Middle frontal gyrus (tissue), 1 donor: ENCODE measurements at regions not wholly inside any gene's neighbourhood (a gene's known extent, or its start where the extent isn't known, plus 50 kb on each side); places are given as distances from the start of the nearest gene placed in this dataset.
"Not testable (repeated sequence)": the region's sequence is repeated elsewhere in the genome, so short reads cannot be mapped to it uniquely, and the experiment has no call there.

Source experiments
- DNase-seq: peaks from one replicate; pipeline ENCODE4 v3.0.0-alpha.2; 2015; ENCODE audit warnings: low spot score; ENCODE audit errors: extremely low spot score

DNA sequence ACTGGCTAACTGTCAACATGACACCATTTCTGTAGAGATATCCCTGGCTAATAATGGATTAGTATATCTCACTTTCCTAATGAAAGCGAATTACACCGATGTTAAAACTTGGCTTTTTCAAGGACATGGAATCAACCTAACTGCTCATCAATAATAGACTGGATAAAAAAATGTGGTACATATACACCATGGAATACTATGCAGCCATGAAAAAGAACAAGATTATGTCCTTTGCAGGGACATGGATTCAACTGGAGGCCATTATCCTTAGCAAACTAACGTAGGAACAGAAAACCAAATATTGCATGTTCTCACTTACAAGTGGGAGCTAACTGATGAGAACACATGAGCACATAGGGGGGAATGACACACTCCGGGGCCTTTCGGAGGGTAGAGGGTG, 62.6 kb downstream of the ZIC1 start:
- no peak for DNase-seq

DNA sequence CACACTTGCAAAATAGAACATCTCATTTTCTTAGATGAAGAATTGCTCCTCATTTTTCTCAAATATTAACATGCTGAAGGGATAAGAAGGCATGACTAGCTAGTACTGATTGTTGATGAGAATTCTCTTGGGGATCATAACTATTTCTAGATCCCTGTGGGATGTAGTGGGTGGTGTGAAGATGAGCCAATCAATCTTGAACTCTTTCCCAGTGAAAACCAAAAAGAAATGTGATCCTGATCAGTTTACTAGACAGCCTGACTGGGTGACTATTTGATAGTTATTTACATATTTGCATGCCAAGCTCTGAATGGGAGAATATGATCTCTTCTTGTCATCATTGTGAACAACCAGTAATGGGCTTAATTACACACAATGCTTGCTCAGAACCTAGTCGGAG, 63.7 kb downstream of the ZIC1 start:
- DNase-seq = no peak

DNA sequence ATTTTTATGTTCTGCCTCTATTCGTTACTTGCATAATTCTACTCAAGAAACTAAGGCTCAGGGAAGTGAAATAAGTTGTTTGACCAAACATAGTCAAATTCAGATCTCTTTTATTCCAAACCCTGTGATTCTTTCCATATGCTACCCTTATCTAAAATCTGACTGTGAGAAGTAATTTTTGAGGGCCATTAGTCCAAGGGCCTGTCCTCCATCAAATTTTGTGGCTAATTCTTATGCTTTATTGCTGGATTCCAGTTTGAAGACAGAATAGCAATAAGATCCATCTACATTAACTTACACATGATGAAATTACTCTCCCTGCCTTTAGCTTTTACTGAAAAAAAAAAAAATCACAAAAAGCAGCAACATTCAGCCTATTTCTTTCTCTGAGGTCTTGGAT, 74.0 kb downstream of the ZIC1 start:
- no peak for DNase-seq

DNA sequence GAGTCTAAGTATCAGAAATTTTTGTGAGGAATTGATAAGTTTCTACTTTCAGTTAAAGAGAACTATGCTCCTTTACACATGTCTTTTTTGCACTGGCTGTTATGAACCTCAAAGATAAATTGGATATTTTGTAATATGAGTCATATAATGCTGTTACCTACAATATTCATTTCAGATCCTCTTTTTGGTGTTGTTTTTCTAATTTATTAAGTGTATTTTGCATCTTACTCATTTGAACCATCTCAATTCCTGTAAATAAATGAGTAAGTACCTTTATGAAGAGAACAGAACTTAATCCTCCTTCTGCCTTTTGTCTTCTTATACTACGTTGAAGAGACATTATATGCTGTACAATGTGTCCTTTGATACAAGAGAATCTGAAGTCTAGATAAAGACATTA, 74.4 kb downstream of the ZIC1 start:
- no peak for DNase-seq

DNA sequence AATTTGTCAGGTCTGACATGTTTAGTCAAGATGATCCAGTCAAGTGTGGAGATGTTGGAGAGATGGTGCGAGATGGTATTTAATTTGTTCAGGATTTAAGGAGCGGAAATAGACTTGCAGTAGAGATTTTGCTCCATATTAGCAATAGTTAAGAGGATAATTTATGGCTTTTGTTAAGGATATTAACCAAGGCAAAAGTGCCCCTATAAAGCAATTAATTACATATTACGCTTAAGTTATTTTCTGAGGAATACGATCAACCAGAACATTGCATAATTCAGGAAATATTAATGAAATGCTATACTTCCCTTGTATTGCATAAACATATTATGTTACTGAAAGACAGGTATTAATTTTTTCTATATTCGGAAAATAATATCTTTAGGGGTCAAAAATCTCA, 83.9 kb downstream of the ZIC1 start:
- no peak for DNase-seq

DNA sequence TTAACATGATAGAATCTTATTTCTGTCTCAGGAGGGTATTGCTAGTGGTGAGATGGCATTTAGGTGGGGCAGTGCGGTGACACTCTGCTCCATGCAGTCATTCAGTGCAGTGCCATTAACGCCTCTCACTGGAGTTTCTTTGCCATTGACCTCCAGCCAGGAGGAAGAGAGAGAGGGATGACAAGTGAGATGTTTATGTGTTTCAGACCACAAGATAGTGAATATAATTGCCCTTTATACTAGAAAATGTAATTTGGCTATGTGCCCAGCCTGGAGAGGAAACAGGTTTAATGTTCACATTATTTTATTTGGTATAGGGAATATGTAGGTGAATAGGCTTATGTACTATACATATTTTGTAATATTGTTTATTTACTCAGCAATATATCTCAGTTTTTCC, 84.5 kb downstream of the ZIC1 start:
- DNase-seq = no peak

DNA sequence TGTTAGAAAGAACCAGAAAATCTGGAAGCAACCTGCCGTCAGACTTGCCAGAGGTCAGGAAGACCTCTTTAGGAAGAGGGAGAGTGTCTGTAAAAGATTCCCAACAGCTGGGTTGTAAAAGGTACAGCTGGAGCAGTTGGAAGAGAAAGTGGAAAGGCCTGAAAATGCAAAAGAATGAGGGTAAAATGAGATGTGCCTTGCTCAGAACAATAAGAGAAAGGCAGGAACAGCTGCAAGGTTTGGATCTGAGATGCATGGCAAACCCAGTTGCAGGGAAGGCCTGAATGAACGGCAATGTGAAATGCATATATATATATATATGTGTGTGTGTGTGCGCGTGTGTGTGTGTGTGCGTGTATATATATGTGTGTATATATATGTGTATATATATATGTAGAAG, 88.1 kb downstream of the ZIC1 start:
- DNase-seq = no peak

DNA sequence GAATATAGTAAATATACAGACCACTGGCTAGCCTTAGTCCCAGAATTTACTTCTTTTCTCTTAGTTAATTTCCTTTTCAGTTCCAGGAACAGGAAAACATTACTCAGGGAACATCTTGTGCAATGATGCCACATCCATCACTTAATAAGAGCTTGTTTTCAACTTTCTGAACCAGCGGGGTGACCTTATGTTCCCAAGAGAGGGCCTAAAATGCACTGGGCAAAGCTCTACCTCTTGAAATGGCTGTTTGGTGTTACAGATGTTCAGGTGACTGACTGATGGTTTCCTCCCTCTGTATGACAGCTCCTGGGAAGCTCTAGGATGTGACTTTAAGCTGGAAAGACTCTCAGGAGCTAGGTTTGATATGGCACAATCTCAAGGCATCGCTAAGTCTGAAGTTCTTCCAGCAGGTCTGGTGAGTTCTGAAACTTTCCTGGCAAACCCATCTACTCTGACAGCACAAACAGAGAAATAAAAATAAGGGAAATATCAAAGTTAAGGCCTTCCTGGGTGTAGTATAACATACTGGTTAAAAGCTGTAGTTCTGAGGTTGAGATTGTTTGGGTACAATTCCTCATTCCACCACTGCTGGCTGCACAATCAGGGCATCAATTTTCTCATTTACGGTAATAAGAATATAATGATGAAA, 98.6 kb downstream of the ZIC1 start:
- DNase-seq = no peak

DNA sequence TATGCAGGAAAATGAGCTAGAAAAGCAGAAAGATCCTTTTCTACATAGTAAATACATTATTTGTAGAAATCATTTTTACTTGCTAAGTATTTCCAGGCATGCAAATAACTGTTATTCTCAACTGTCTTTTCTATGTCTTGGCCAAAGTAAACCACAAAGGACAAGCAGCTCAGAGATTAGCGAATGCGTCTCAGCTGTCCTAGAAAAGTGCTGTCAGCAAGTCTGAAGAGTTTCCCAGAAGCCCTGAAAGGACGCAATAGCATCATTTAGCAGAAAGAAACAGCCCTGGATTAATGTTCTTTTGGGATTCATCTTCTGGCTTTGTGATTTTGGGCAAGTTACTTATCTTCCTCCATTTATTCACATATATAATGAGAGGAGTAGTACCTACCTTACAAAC, 100.3 kb downstream of the ZIC1 start:
- no peak for DNase-seq

DNA sequence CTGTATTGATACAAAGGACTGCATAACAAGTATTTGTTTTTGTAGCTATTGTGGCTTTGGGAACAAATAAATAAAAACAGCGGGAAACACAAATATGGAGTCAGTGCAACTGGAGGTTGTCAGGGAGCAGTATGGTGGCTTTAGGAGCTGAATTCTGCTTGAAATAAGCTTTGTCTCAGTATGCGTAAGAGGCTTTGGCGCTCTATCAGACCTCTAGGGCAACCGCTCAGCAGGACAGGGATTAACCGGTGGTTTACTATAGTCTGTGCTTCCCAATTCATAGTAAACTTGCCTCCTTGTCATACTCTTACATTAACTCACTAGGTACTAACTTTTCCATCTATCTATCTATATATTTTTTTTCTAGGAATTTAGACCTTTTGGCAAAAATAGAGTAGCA, 104.6 kb downstream of the ZIC1 start:
- no peak for DNase-seq

DNA sequence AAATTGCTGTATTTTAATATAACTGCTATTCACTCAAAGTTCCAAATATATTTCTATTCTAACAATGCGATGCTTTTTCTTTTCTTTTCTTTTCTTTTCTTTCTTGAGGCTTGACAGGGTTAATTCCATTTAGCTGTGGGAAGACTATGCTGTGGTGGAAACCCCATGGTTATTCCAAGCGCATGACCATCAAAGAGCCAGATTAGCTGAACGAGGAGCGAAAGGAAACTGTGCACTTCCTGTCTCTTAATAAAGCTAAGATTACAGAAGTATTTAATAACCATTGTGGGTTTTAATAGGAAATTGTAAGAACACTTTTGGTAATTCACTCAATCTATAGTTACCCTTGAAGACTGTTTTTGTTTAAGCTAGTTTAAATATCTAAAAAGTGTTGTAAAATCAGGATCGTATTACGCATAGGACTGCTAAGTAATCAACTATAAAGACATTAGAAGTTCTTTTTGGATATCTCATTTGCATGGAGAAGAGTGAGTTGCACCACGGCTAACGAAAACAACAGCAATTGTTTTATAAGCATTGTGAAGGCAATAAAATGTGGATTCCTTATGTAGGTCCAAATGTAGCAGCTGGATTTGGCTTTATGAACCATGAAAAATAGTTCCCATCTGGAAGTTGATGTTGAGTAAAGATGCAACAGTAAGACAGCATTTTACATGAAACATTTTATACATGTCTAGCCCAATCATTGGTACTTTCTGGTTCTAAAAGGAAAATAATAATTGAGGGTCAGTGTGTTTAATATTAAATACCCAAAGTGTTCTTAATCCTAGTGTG, 105.4 kb downstream of the ZIC1 start:
- no peak for DNase-seq

DNA sequence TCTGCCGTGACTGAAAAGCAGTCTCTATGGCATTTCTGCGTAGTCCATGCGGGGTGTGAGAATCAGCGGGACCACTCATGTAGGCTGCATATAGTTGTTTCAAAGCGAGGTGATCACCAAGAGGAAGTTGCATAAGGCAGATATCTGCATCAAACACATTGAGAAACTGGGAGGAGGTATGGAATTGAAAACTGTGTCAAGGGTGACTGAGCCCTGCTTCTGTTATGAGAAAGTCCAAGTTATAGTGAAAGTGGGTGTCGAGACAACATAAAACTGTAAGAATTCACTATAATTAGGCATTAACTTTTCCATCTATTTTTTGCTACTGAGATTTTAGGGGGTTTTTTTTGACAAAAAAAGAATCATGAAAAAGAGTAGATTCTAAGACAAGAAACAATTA, 109.3 kb downstream of the ZIC1 start:
- no peak for DNase-seq

DNA sequence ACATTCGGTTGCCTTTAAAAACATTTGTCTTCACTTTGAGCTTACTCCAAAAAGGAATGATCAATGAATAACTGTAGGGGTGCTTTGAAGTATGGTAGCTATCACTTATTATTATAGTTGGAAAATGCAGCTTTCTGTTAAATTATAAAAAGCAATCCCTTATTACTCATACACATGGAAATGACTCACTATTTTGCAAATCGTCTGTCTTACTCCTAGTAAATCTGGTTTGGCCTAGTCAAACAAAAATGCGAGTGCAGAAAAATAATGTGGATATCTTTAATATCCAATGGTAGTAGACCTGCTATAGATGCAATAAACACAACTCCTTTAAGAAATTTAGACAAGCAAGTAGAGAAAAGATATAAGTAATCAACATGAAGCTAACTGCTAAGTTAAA, 112.5 kb downstream of the ZIC1 start:
- no peak for DNase-seq

DNA sequence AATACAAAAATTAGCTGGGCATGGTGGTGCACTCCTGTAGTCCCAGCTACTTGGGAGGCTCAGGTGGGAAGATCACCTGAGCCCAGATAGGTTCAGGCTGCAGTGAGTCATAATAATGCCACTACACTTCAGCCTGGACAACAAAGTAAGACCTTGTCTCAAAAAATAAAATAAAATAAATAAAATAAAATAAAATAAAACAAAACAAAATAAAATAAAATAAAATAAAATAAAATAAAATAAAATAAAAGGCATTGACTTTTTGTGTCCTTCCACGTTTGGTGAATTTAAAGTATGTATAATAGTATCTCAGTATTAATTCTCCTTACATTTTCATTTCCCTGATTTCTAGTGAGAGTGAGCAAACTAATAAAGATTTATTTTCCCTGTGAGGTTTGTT, 113.6 kb downstream of the ZIC1 start:
- DNase-seq = not testable (repeated sequence)

DNA sequence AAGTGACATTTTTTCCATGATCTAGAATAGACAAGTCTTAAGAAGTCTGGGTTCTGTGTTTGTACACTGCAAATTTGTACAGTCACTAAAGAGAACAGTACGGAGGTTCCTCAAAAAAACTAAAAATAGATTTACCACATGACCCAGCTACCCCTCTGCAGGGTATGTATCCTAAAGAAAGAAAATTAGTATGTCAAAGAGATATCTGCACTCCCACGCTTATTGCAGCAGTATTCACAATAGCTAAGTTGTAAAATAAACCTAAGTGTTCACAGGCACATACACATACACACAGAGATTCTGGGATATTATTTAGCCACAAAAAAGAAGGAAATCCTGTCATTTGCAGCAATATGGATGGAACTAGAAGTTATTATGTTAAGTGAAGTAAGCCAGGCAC, 120.4 kb downstream of the ZIC1 start:
- no peak for DNase-seq

DNA sequence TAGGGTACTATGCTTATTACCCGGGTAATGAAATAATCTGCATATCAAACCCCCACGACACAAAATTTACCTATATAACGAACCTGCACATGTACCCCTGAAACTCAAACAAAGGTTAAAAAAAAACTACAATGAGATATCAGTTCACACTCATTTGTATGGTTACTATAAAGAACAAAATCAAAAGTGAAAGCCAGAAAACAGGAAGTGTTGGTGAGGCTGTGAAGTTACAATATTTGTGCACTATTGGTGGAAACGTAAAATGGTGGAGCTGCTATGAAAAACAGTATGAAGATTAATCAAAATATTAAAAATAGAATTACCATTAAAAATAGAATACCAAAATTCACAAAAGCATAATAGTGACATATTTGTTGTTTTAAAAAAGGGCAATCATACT, 128.9 kb downstream of the ZIC1 start:
- no peak for DNase-seq

DNA sequence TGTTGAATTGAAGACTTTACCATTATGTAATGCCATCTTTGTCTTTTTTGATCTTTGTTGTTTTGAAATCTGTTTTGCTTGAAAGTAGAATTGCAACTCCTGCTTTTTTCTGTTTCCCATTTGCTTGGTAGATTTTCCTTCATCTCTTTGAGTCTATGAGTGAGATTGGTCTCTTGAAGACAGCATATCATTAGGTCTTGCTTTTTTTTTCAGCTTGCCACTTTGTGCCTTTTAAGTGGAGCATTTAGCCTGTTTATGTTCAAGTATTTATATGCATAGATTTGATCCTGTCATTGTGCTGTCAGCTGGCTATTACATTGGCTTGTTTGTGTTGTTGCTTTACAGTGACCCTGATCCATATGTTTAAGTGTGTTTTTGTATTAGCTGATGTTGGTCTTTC, 131.8 kb downstream of the ZIC1 start:
- no peak for DNase-seq

DNA sequence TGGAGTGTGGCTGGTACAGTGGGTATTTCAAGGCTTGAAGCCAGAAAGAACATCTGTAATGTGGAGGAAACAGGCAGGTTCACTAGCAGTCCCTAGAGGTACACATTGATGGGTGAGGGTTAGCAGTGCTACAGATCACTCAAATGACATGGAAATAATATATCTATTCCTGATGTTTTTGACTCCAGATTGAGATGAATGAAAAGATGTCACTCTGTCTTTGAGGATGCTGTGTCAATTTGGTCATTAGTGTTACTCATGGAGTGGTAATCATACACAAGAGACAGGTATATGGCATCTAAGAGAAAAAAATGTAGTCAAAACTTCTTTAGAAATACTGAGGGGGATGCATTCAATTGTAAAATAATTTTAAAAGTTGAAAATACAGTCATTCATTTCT, 135.1 kb downstream of the ZIC1 start:
- DNase-seq = no peak

DNA sequence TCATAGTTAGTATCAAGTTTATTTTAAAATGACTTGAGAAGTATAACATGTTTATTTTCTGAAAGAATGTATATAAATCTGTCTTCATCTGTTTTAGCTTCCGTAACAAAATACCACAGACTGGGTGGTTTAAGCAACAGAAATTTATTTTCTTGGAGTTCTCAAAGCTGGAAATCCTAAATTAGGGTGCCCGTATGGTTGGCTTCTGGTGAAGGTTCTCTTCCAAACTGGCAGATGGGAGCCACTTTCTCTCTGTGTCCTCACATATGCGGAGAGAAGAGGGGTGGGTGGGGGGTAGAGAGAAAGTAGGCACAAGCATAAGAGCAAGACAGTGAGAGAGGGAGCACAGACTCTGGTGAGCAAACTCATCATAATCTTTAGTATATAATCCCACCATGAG, 142.3 kb downstream of the ZIC1 start:
- DNase-seq = no peak

DNA sequence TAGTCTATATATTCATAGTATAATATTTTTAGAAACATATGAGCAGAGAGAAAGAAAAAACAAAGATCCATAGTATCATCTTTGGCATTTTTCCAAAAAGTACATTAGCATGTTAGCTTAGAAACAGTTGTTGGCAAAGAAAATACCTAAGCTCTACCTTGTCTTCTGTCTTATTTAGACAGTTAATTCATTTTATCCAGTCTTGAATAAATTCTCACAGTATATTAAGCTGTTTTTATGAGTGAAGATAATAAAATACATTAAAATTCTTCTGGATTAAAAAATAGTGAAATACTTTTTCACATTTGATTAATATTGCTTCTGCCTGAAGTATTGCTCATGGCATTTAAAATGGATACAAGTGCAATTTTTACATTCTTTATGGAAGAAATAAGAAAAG, 145.2 kb downstream of the ZIC1 start:
- no peak for DNase-seq

DNA sequence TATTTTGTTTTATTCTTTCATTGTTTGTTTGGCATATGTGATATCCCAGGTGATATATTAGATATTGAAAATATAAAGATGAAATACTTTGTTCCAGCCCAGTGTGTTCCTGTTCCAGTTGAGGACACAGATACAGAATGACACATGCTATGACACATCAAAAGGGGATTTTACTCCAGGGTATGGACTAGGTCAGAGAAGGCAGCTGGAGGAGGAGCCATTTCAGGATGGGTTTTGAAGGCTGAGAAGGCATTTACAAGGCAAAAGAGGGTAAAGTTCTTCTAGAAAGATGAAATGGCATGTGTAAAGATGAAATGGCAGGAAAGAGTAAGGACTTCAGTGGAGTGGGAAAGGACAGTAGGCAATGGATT, 163.8 kb downstream of the ZIC1 start:
- DNase-seq = no peak

DNA sequence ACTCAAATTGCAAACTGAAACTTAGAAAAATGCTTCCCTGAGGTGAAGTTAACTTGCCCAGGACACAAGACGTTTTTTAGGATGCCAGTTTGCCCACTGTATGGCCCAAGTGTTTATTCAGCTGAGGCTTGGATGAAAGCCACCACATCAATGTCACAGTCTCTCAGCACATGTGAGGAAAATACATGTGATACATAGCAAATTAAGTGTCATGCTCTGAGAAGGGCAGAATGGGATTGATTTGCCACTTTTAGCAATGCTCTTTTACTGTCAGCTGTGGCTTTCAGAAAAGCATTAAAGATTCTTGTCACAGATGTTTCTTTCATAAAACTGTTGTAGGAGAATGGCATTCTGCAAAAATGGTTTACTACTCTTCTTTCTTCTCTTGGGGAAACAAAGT, 165.5 kb downstream of the ZIC1 start:
- DNase-seq = no peak

DNA sequence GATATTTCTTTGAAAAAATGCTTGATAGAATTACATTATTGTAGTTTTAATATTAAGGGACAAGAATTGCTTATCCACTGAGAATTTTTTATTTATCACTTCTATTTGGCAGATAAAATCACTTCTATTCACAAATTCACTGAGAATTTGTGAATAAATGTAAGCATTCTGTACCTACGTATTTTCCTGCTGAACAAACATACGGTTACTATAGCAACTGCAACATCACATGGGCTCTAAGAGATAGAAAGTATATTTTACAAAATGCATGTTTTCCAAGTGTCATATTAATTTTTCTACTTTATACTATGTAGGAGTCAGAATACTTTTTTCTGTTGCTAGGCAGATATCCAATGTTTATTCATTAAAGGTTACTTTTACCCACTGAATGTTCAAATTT, 166.2 kb downstream of the ZIC1 start:
- no peak for DNase-seq
